H1 (cell line): ENCODE measurements at regions not wholly inside any gene's neighbourhood (a gene's known extent, or its start where the extent isn't known, plus 50 kb on each side); places are given as distances from the start of the nearest gene placed in this dataset.

Experiments
- BCL11A ChIP-seq, 2 experiments: IDR thresholded peaks; one replicate each; pipeline ENCODE4 v1.6.1; 2011; ENCODE audit warnings: low read depth in 2 of 2, low read length in 2 of 2, mild to moderate bottlenecking in 2 of 2
- CHD2 ChIP-seq: IDR thresholded peaks from 2 replicates; pipeline ENCODE4 v1.6.1; 2012; ENCODE audit warnings: low read length, improper control_type of control experiment
- CHD7 ChIP-seq: fragments of 300-600 bp; sonication (generic); IDR thresholded peaks from 2 replicates; pipeline ENCODE4 v1.7.1; 2012; ENCODE audit warnings: low read length, moderate library complexity, mild to moderate bottlenecking, inconsistent platforms; ENCODE audit not compliant: insufficient replicate concordance
- EZH2 ChIP-seq: fragments of 200-600 bp; sonication (generic); IDR thresholded peaks from 2 replicates; pipeline ENCODE4 v1.7.1; 2012; ENCODE audit warnings: low read depth, mild to moderate bottlenecking, moderate library complexity, low read length, inconsistent platforms; ENCODE audit not compliant: severe bottlenecking
- SIN3A ChIP-seq, 2 experiments: IDR thresholded peaks in 1 of 2; conservative IDR thresholded peaks in 1 of 2; 2 replicates each; pipeline ENCODE4 v1.6.1; 2011 to 2012; ENCODE audit warnings: low read length in 2 of 2, improper control_type of control experiment in 1 of 2, low read depth in 1 of 2, mild to moderate bottlenecking in 1 of 2
- YY1 ChIP-seq: IDR thresholded peaks from 2 replicates; pipeline ENCODE4 v1.6.1; 2011; ENCODE audit warnings: low read depth, mild to moderate bottlenecking, low read length

- TF ChIP-seq CHD7 (no peak), YY1 (no peak), BCL11A (IDR thresholded peaks at IDR 0.05; ENCODE audit: low read depth in 2 of 2, low read length in 2 of 2) (no peak), CHD2 (no peak), EZH2 (no peak), SIN3A (conservative IDR thresholded peaks at IDR 0.05 in 1 of 2, IDR thresholded peaks at IDR 0.05 in 1 of 2; ENCODE audit: low read depth in 1 of 2, low read length in 2 of 2) (no peak)
Observed at GRCh38 chr10:4086131-4086898, 301.3 kb upstream of the KLF6 start (continued).
